Femur (tissue), 1 donor: ENCODE measurements at regions not wholly inside any gene's neighbourhood (a gene's known extent, or its start where the extent isn't known, plus 50 kb on each side); places are given as distances from the start of the nearest gene placed in this dataset.
"Not testable (repeated sequence)": the region's sequence is repeated elsewhere in the genome, so short reads cannot be mapped to it uniquely, and the experiment has no call there.

Source experiments
- DNase-seq: peaks from one replicate; pipeline ENCODE4 v3.0.0-alpha.2; 2017

- no peak for DNase-seq
Observed at GRCh38 chr4:81375745-81376144, 96.0 kb downstream of the RASGEF1B start.

- DNase-seq, result no peak
Observed at GRCh38 chr4:81369886-81370285, 101.8 kb downstream of the RASGEF1B start.

- DNase-seq, result no peak
Observed at GRCh38 chr4:81366779-81367178, 104.9 kb downstream of the RASGEF1B start.

- no peak for DNase-seq
Observed at GRCh38 chr4:81360737-81361136, 111.0 kb downstream of the RASGEF1B start.

- DNase-seq, result no peak
Observed at GRCh38 chr4:81359207-81359606, 112.5 kb downstream of the RASGEF1B start.

- DNase-seq, result no peak
Observed at GRCh38 chr4:81358154-81358553, 113.6 kb downstream of the RASGEF1B start.

- no peak for DNase-seq
Observed at GRCh38 chr4:81356621-81357020, 115.1 kb downstream of the RASGEF1B start.

GRCh38 chr4:81355136-81355535 lies 116.6 kb downstream of the RASGEF1B start:
- DNase-seq, result no peak

- DNase-seq, result no peak
Observed at GRCh38 chr4:81353861-81354260, 117.8 kb downstream of the RASGEF1B start.

- no peak for DNase-seq
Observed at GRCh38 chr4:81352446-81352835, 119.3 kb downstream of the RASGEF1B start.

GRCh38 chr4:81351654-81352445 lies 119.9 kb downstream of the RASGEF1B start:
- peak; percentile 76 for DNase-seq

GRCh38 chr4:81350040-81350439 lies 121.7 kb downstream of the RASGEF1B start:
- no peak for DNase-seq

GRCh38 chr4:81348778-81349094 lies 123.0 kb downstream of the RASGEF1B start:
- DNase-seq, result no peak

GRCh38 chr4:81348086-81348777 lies 123.5 kb downstream of the RASGEF1B start:
- no peak for DNase-seq

- no peak for DNase-seq
Observed at GRCh38 chr4:81346719-81347118, 125.0 kb downstream of the RASGEF1B start.

- DNase-seq, result no peak
Observed at GRCh38 chr4:81343536-81343935, 128.2 kb downstream of the RASGEF1B start.

- DNase-seq, result no peak
Observed at GRCh38 chr4:81343046-81343445, 128.0 kb upstream of the PRKG2 start.

- DNase-seq, result no peak
Observed at GRCh38 chr4:81337211-81337610, 122.2 kb upstream of the PRKG2 start.

- DNase-seq, result no peak
Observed at GRCh38 chr4:81335122-81335912, 120.3 kb upstream of the PRKG2 start.

- no peak for DNase-seq
Observed at GRCh38 chr4:81330018-81330417, 115.0 kb upstream of the PRKG2 start.

GRCh38 chr4:81326581-81326980 lies 111.6 kb upstream of the PRKG2 start:
- DNase-seq, result no peak

GRCh38 chr4:81324594-81324993 lies 109.6 kb upstream of the PRKG2 start:
- DNase-seq, result not testable (repeated sequence)

- no peak for DNase-seq
Observed at GRCh38 chr4:81319657-81320056, 104.6 kb upstream of the PRKG2 start.
